ENCODE measurements at regions not wholly inside any gene's neighbourhood (a gene's known extent, or its start where the extent isn't known, plus 50 kb on each side); places are given as distances from the start of the nearest gene placed in this dataset.
"Not testable (repeated sequence)": the region's sequence is repeated elsewhere in the genome, so short reads cannot be mapped to it uniquely, and the experiment has no call there.

DNA sequence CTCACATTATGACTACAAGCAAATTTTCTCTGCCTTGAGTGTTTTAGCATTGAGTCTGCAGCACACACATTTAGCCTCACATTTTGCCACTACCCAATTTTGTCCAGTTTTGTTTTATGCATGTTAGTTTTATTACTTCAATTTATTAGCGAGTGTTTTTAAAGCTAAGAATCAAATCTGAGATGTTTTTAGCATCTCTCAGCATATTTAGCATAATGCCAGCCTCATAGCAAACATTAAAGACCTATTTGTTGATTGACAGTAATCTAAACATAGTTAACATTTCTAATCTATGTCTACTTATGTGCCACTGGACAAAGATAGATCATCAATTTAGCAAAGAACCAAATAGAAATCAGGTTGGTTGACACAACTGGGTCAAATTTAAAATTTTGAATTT is 94.1 kb upstream of the NXPH2 start (continued):
- TF ChIP-seq, protein P1, sequence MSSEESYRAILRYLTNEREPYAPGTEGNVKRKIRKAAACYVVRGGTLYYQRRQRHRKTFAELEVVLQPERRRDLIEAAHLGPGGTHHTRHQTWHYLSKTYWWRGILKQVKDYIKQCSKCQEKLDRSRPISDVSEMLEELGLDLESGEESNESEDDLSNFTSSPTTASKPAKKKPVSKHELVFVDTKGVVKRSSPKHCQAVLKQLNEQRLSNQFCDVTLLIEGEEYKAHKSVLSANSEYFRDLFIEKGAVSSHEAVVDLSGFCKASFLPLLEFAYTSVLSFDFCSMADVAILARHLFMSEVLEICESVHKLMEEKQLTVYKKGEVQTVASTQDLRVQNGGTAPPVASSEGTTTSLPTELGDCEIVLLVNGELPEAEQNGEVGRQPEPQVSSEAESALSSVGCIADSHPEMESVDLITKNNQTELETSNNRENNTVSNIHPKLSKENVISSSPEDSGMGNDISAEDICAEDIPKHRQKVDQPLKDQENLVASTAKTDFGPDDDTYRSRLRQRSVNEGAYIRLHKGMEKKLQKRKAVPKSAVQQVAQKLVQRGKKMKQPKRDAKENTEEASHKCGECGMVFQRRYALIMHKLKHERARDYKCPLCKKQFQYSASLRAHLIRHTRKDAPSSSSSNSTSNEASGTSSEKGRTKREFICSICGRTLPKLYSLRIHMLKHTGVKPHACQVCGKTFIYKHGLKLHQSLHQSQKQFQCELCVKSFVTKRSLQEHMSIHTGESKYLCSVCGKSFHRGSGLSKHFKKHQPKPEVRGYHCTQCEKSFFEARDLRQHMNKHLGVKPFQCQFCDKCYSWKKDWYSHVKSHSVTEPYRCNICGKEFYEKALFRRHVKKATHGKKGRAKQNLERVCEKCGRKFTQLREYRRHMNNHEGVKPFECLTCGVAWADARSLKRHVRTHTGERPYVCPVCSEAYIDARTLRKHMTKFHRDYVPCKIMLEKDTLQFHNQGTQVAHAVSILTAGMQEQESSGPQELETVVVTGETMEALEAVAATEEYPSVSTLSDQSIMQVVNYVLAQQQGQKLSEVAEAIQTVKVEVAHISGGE (tag by site-specific recombination; conservative IDR thresholded peaks at IDR 0.05; ENCODE audit: low read depth): no peak
- TF ChIP-seq ZNF521 (tag by site-specific recombination; IDR thresholded peaks at IDR 0.05) (no peak), ZNF785 (tag by site-specific recombination; IDR thresholded peaks at IDR 0.05) (no peak), YY1 (tag by site-specific recombination; IDR thresholded peaks at IDR 0.05) (no peak), ZNF777 (tag by site-specific recombination; IDR thresholded peaks at IDR 0.05; ENCODE audit: borderline replicate concordance) (no peak)

DNA sequence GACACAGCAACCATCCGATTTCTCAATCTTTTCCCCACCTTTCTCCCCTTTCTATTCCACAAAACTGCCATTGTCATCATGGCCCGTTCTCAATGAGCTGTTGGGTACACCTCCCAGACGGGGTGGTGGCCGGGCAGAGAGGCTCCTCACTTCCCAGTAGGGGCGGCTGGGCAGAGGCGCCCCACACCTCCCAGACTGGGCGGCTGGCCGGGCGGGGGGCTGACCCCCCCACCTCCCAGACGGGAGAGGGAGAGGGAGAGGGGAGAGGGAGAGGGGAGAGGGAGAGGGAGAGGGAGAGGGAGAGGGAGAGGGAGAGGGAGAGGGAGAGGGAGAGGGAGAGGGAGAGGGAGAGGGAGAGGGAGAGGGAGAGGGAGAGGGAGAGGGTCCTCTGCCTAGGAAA is 91.9 kb upstream of the NXPH2 start:
- H3K4me1 ChIP-seq (ENCODE audit: control insufficient read depth, insufficient read depth, low read length); CTCF ChIA-PET; H3K36me3 ChIP-seq (ENCODE audit: control insufficient read depth in 2 of 2, insufficient read depth in 1 of 2, low read length in 2 of 2); POLR2A ChIA-PET; H3K9me3 ChIP-seq (ENCODE audit: control insufficient read depth, insufficient read depth, low read depth, low read length); H3K4me3 ChIP-seq (ENCODE audit: low read depth, low read length); H3K27ac ChIP-seq (ENCODE audit: extremely low read depth, low read depth, low read length): not testable (repeated sequence)

DNA sequence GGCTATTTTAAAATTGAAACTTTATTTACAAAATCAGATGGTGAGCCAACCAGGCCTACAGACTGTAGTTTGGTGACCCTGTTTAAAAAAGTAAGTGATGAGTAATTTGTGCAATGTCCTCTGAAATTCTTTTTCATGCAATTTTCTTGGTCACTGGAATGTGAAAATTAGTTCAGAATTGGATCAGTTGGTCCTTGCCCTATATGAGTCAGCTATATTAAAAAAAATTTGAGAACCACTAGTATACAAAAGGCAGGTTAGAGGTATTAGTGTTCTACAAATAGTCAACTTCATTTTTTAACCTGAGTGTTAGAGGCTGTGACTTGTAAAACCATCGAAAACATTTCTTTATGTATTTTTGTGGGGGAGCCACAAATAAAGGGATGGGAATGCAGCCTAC is 91.1 kb upstream of the NXPH2 start:
- no peak for TF ChIP-seq ZNF354C (tag by site-specific recombination; IDR thresholded peaks at IDR 0.05; ENCODE audit: borderline replicate concordance, low read depth)
- no peak for TF ChIP-seq BCL11A (tag by site-specific recombination; IDR thresholded peaks at IDR 0.05; ENCODE audit: low read depth)
- TF ChIP-seq ZNF610 (tag by site-specific recombination; IDR thresholded peaks at IDR 0.05; ENCODE audit: borderline replicate concordance): no peak
- TF ChIP-seq ZNF140 (tag by site-specific recombination; IDR thresholded peaks at IDR 0.05): no peak
- no peak for TF ChIP-seq ZNF366 (tag by site-specific recombination; conservative IDR thresholded peaks at IDR 0.05)
- CTCF ChIA-PET: interaction anchor here (0.6 kb wide), 1 partner anchor 28 kb away, joined by 6 read pairs; no protein-coding TSS in a partner anchor
- H3K27ac ChIP-seq (ENCODE audit: extremely low read depth, low read depth, low read length): no peak overlapping the region
- no peaks in the 10 kb centered on the region for H3K9me3 ChIP-seq (ENCODE audit: control insufficient read depth, insufficient read depth, low read depth, low read length)
- POLR2A ChIA-PET: no interaction called here
- H3K36me3 ChIP-seq (ENCODE audit: control insufficient read depth in 2 of 2, insufficient read depth in 1 of 2, low read length in 2 of 2): no peaks in the 10 kb centered on the region
- H3K4me3 ChIP-seq (ENCODE audit: low read depth, low read length): no peak overlapping the region
- H3K4me1 ChIP-seq (ENCODE audit: control insufficient read depth, insufficient read depth, low read length): no peaks in the 10 kb centered on the region

DNA sequence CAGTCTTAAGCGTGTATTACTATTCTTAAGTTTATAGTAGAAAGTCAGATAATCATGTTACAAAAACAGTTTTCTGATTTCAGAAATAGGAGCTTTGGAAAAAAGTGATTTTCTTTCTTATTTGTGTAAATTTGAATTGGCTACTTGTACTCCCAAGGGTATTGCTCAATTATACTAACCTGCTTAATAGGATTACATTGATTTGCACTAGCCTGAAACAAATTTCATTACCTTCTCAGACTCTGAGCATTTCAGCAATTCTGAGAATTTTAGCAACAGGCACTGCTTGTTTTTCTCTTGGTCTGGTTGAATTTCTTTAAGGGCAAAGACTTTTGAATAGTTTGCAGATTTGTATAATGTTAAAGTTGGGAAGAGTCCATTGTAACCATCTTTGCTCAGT is 87.2 kb upstream of the NXPH2 start:
- H3K4me3 ChIP-seq (ENCODE audit: low read depth, low read length): no peak overlapping the region
- no peaks in the 10 kb centered on the region for H3K4me1 ChIP-seq (ENCODE audit: control insufficient read depth, insufficient read depth, low read length)
- ChIA-PET CTCF (interaction anchor here (0.6 kb wide), 1 partner anchor 245 kb away, joined by 3 read pairs; no protein-coding TSS in a partner anchor), POLR2A (no interaction called here)
- H3K27ac ChIP-seq (ENCODE audit: extremely low read depth, low read depth, low read length): no peak overlapping the region
- H3K9me3 ChIP-seq (ENCODE audit: control insufficient read depth, insufficient read depth, low read depth, low read length): no peaks in the 10 kb centered on the region
- TF ChIP-seq ZNF132 (tag by site-specific recombination; IDR thresholded peaks at IDR 0.05; ENCODE audit: borderline replicate concordance) (no peak), GLI2 (tag by site-specific recombination; IDR thresholded peaks at IDR 0.05; ENCODE audit: borderline replicate concordance, low read depth) (no peak), ZNF623 (tag by site-specific recombination; IDR thresholded peaks at IDR 0.05) (no peak)
- TF ChIP-seq, protein P2, sequence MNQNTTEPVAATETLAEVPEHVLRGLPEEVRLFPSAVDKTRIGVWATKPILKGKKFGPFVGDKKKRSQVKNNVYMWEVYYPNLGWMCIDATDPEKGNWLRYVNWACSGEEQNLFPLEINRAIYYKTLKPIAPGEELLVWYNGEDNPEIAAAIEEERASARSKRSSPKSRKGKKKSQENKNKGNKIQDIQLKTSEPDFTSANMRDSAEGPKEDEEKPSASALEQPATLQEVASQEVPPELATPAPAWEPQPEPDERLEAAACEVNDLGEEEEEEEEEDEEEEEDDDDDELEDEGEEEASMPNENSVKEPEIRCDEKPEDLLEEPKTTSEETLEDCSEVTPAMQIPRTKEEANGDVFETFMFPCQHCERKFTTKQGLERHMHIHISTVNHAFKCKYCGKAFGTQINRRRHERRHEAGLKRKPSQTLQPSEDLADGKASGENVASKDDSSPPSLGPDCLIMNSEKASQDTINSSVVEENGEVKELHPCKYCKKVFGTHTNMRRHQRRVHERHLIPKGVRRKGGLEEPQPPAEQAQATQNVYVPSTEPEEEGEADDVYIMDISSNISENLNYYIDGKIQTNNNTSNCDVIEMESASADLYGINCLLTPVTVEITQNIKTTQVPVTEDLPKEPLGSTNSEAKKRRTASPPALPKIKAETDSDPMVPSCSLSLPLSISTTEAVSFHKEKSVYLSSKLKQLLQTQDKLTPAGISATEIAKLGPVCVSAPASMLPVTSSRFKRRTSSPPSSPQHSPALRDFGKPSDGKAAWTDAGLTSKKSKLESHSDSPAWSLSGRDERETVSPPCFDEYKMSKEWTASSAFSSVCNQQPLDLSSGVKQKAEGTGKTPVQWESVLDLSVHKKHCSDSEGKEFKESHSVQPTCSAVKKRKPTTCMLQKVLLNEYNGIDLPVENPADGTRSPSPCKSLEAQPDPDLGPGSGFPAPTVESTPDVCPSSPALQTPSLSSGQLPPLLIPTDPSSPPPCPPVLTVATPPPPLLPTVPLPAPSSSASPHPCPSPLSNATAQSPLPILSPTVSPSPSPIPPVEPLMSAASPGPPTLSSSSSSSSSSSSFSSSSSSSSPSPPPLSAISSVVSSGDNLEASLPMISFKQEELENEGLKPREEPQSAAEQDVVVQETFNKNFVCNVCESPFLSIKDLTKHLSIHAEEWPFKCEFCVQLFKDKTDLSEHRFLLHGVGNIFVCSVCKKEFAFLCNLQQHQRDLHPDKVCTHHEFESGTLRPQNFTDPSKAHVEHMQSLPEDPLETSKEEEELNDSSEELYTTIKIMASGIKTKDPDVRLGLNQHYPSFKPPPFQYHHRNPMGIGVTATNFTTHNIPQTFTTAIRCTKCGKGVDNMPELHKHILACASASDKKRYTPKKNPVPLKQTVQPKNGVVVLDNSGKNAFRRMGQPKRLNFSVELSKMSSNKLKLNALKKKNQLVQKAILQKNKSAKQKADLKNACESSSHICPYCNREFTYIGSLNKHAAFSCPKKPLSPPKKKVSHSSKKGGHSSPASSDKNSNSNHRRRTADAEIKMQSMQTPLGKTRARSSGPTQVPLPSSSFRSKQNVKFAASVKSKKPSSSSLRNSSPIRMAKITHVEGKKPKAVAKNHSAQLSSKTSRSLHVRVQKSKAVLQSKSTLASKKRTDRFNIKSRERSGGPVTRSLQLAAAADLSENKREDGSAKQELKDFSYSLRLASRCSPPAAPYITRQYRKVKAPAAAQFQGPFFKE (tag by site-specific recombination; IDR thresholded peaks at IDR 0.05; ENCODE audit: borderline replicate concordance): no peak
- TF ChIP-seq, protein P3, sequence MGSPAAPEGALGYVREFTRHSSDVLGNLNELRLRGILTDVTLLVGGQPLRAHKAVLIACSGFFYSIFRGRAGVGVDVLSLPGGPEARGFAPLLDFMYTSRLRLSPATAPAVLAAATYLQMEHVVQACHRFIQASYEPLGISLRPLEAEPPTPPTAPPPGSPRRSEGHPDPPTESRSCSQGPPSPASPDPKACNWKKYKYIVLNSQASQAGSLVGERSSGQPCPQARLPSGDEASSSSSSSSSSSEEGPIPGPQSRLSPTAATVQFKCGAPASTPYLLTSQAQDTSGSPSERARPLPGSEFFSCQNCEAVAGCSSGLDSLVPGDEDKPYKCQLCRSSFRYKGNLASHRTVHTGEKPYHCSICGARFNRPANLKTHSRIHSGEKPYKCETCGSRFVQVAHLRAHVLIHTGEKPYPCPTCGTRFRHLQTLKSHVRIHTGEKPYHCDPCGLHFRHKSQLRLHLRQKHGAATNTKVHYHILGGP (tag by site-specific recombination; IDR thresholded peaks at IDR 0.05): no peak
- no peaks in the 10 kb centered on the region for H3K36me3 ChIP-seq (ENCODE audit: control insufficient read depth in 2 of 2, insufficient read depth in 1 of 2, low read length in 2 of 2)
